ENCODE measurements at regions not wholly inside any gene's neighbourhood (a gene's known extent, or its start where the extent isn't known, plus 50 kb on each side); places are given as distances from the start of the nearest gene placed in this dataset.

- peaks cover 8% of the 10 kb centered on the region for H3K27me3 ChIP-seq (ENCODE audit: control insufficient read depth, insufficient read depth, low read length)
- TF ChIP-seq CTCF (IDR thresholded peaks at IDR 0.05; ENCODE audit: insufficient read depth, low read length, poor library complexity, severe bottlenecking): no peak
- no peak overlapping the region for H3K4me3 ChIP-seq (ENCODE audit: low read depth, low read length)
- no peak for DNase-seq (ENCODE audit: low read depth)
- H3K36me3 ChIP-seq (ENCODE audit: control insufficient read depth, insufficient read depth, low read length): no peaks in the 10 kb centered on the region
Observed at GRCh38 chr21:36532769-36533467, 53.0 kb upstream of the CLDN14 start.

- Histone ChIP-seq H3K36me3 (ENCODE audit: control insufficient read depth, insufficient read depth, low read length) (no peaks in the 10 kb centered on the region), H3K4me3 (ENCODE audit: low read depth, low read length) (no peak overlapping the region), H3K27me3 (ENCODE audit: control insufficient read depth, insufficient read depth, low read length) (peaks cover 7% of the 10 kb centered on the region)
- TF ChIP-seq CTCF (IDR thresholded peaks at IDR 0.05; ENCODE audit: insufficient read depth, low read length, poor library complexity, severe bottlenecking): no peak
- no peak for DNase-seq (ENCODE audit: low read depth)
Observed at GRCh38 chr21:36533468-36533848, 53.5 kb upstream of the CLDN14 start.

- no peak for TF ChIP-seq CTCF (IDR thresholded peaks at IDR 0.05; ENCODE audit: insufficient read depth, low read length, poor library complexity, severe bottlenecking)
- no peak overlapping the region for H3K4me3 ChIP-seq (ENCODE audit: low read depth, low read length)
- H3K27me3 ChIP-seq (ENCODE audit: control insufficient read depth, insufficient read depth, low read length): peaks cover 5% of the 10 kb centered on the region
- no peaks in the 10 kb centered on the region for H3K36me3 ChIP-seq (ENCODE audit: control insufficient read depth, insufficient read depth, low read length)
- no peak for DNase-seq (ENCODE audit: low read depth)
Observed at GRCh38 chr21:36534656-36535055, 54.7 kb upstream of the CLDN14 start.

GRCh38 chr21:36535618-36536241 lies 55.8 kb upstream of the CLDN14 start:
- TF ChIP-seq CTCF (IDR thresholded peaks at IDR 0.05; ENCODE audit: insufficient read depth, low read length, poor library complexity, severe bottlenecking): no peak
- Histone ChIP-seq H3K4me3 (ENCODE audit: low read depth, low read length) (no peak overlapping the region), H3K36me3 (ENCODE audit: control insufficient read depth, insufficient read depth, low read length) (no peaks in the 10 kb centered on the region), H3K27me3 (ENCODE audit: control insufficient read depth, insufficient read depth, low read length) (peaks cover 7% of the 10 kb centered on the region)
- DNase-seq (ENCODE audit: low read depth): no peak

DNA sequence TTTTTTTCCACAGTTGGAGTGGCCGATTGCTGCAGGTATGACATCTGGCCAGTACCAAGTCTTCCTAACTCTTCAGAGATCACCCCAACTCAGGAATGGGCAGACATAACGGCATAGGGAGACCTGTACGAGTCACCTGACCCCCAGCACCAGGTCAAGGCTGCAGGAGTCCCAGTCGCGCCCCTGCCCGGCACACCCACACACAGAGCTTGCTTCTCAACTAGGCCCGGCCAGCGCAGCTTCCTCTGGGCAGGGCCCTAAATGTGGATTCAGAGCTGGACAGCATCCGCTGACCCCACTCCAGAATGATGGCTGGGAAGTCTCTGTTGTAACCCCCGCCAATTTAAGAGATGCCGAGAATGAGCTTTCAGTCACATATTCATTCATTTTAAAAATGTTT lies 58.8 kb upstream of the CLDN14 start:
- no peak for TF ChIP-seq CTCF (IDR thresholded peaks at IDR 0.05; ENCODE audit: insufficient read depth, low read length, poor library complexity, severe bottlenecking)
- peaks cover 26% of the 10 kb centered on the region for H3K27me3 ChIP-seq (ENCODE audit: control insufficient read depth, insufficient read depth, low read length)
- no peaks in the 10 kb centered on the region for H3K36me3 ChIP-seq (ENCODE audit: control insufficient read depth, insufficient read depth, low read length)
- H3K4me3 ChIP-seq (ENCODE audit: low read depth, low read length): no peak overlapping the region
- no peak for DNase-seq (ENCODE audit: low read depth)

Data from kidney epithelial cell (primary cell).